Neural progenitor cell (in vitro differentiated cells): ENCODE measurements at regions not wholly inside any gene's neighbourhood (a gene's known extent, or its start where the extent isn't known, plus 50 kb on each side); places are given as distances from the start of the nearest gene placed in this dataset.

Source experiments
- CTCF ChIP-seq: fragments of 200-600 bp; sonication (generic); IDR thresholded peaks from 2 replicates; pipeline ENCODE4 v1.5.1; 2017; ENCODE audit warnings: antibody characterized with exemption, mild to moderate bottlenecking
- EZH2 ChIP-seq: fragments of 200-600 bp; sonication (generic); IDR thresholded peaks from 2 replicates; pipeline ENCODE4 v1.6.1; 2017; ENCODE audit warnings: antibody characterized with exemption, mild to moderate bottlenecking, moderate library complexity
- EZH2phosphoT487 ChIP-seq: fragments of 200-600 bp; sonication (generic); IDR thresholded peaks from 2 replicates; pipeline ENCODE4 v1.6.1; 2017; ENCODE audit warnings: antibody characterized with exemption

- TF ChIP-seq CTCF: no peak
- no peak for TF ChIP-seq EZH2phosphoT487
- TF ChIP-seq EZH2: no peak
These were observed 1165.3 kb downstream of the EFNB2 start for GRCh38 chr13:105370011-105370650.
